NAMALWA (cell line): ENCODE measurements at regions not wholly inside any gene's neighbourhood (a gene's known extent, or its start where the extent isn't known, plus 50 kb on each side); places are given as distances from the start of the nearest gene placed in this dataset.

ENCODE experiments used
- DNase-seq: peaks from one replicate; pipeline ENCODE4 v3.0.0-alpha.2; 2015; ENCODE audit warnings: low spot score

DNA sequence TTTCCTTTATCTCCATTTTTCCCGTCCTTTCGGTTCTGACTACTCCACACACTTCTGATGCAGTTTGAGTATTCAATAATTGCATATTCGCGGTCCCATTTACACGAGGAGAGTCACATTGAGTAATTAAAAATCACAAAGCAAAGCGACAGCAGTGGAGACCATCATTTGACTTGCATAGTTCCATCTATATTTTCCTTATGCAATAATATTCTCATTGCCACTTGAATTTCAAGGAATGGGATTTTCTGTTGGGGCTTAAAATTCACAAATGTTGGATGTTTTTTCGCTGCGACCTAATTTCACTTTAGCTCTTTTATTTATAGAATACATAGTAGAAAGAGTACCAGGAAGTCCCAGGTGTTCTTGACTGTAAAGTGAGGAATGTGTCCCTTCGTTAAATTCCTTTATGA is 186.8 kb downstream of the ZEB2 start:
- no peak for DNase-seq

DNA sequence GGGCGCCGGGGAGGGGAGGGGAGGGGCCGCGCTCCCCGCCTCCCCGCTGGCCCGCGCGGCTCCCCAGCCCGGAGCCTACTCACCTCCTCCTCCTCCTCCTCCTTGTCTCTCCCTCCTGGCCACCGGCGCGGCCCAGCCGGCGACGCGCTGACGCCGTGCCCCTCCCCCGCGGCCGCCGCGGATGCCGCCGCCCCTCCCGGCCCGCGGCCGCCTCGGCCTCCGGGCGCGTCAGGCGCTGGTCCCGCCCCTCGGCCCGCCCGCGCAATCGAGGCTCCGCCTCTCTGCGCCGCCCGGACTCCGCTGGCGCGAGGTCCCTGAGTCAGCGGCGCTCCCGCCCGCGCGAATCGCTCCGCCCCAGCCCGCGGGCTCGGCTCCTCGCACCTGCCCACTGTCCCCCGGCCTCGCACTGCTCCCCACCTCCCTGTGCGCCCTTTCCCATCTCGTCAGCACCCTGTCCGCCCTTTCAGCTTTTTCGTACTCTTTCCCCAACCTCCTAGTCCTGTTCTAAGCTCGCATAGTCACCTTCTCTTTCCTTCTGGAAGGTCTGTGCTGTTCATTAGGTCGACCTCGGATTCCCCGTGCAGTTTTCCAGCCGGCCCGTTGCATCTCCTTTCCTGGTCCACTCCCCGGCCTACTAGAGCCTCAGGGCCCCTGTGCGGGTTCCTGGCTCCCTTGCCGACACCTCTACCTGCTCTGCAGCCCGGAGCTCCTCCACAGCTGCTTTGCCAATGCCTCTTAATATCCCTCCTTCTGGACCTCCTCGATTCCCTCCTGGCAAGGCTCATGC is 187.4 kb downstream of the ZEB2 start:
- peak; percentile 91 for DNase-seq

DNA sequence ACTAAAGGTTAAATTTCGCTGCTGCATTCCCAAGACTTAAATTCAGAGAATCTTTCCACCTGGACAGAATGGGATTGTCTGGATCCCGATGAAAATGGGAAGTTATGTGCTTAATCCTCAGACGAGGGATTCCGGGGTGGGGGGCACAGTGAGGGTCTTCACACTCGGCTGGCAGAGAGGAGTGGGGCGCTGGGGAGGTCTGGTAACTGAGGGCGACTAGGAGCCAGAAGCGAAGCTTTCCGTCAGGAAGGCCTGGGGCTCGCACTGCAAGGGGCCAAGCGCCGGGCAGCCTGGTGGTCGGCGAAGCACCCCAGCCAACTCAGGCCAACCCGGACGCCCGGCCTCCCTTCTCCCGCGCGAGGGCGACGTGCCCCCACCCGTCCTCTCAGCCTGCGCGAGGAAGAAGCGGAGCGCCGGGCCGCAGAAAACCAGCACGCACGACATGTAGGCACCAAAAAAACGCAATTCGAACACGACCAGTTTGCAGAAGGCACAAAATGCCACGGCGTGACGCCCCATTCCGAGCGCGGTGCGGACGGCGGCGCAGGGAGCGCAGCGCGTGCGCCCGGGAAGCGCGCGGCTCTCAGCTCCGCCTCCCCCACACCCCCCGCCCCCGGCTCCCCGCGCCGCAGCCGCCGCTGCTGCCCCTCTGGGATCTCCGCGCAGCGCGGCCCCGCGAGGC is 188.1 kb downstream of the ZEB2 start:
- DNase-seq = peak; percentile 87

DNA sequence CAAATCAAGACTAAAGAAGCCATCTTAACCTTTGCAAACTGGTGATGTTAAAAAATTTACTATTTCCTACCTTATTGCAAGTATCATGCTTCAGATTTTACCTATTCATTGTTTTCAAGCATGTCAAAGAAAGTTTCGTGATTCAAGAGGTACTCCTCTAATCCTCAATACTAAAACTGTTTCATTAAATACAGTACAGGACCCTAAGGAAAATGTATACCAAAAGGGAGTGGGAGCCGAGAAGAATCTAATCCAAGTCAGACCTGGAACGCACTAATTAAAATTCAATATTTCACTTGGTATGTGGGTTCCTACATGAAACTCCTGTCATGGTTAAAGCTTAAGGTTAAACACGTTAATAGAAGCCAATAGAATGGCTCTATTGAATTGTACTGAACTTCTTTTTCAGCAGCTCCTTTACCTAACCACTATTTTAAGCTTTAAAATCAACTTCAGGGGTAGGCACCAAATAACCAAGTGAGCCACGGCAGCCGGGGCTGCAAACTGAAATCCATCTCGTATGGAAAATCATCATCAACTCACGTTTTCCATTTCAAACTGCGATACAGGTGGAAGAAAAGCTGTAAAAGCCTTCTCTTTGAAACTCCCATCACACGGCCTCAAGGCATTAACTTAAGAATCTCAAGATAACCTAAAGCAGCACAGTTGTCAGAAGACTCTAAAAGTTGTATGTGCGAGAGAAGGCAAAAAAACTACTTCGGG is 188.8 kb downstream of the ZEB2 start:
- peak; percentile 60 for DNase-seq

- DNase-seq = no peak
Observed at GRCh38 chr2:144329472-144329871, 190.4 kb downstream of the ZEB2 start.

- no peak for DNase-seq
Observed at GRCh38 chr2:144328938-144329337, 191.0 kb downstream of the ZEB2 start.

DNA sequence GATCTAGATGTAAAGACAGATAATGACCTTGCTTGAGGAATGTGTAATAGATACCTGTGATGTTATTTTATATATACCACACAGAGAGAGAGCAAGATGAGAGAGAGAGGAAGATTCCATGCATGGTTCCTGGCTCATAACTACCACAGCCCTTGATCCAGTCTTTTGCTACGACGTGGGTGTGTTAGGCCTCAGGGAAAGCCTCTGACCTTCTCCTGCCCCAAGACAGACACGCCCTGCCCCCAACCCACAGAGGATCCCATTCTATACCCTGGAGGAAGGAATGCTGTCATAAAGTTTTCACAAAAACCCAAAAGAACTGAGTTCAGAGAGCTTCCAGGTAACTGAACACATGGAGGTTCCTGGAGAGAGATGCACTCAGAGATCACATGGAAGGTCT is 193.1 kb downstream of the ZEB2 start:
- no peak for DNase-seq

DNA sequence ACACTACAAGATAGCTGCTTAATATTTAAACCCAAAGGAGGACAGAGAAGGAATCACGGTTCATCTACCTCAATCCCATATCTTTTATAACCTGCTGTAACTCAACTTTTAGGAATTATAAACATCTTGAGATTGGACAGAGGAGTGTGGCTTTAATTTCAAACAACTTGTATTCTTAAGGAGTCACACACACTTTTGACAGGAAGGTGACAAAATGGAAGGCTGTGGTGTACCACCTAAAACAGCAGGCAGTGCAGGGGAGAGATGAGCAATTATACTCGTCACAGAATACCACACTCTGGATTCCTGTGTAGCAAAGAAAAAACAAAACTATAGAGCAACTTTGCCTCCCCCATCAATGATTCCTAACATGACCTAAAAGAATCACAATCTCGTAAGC is 194.8 kb downstream of the ZEB2 start:
- peak; percentile 37 for DNase-seq

- no peak for DNase-seq
Observed at GRCh38 chr2:144324446-144325045, 195.4 kb downstream of the ZEB2 start.

DNA sequence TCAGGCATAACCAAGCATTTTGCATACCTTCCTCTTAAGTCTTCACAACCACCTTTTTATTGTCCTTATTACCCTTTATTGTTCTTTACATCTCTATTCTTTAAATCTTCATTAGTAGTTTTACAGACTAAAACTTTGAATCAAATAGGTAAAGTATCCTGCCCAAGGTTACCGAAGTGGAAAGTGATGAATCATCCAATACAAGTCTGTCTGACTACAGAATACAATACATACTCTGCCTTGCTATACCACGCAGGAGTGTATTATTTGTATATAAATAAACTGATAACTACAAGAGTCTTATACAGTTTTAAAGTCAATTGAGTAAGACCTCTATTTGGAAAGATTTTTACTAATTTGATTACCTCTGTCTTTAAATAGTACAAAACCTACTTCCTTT is 196.0 kb downstream of the ZEB2 start:
- DNase-seq = no peak

- DNase-seq = no peak
Observed at GRCh38 chr2:144322379-144322778, 197.5 kb downstream of the ZEB2 start.

DNA sequence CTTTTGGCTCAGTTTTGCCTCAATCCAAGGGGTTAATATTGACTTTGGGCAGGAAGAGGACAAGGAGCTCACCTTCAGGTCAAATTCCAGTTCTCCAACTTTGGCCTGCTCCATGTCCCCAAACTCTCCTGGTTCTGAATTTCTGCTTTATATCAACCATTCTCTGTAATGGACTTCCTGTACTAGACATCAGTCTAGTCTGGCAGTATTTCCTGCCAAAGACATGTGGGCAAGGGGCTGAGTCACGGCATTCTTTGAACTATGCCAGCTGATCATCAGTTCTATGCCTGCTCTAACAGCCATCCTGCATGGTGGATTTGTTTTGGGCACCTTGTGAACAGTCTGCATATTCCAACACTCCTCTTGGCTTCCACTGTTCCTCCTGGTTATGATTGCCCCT is 199.4 kb downstream of the ZEB2 start:
- DNase-seq = no peak

DNA sequence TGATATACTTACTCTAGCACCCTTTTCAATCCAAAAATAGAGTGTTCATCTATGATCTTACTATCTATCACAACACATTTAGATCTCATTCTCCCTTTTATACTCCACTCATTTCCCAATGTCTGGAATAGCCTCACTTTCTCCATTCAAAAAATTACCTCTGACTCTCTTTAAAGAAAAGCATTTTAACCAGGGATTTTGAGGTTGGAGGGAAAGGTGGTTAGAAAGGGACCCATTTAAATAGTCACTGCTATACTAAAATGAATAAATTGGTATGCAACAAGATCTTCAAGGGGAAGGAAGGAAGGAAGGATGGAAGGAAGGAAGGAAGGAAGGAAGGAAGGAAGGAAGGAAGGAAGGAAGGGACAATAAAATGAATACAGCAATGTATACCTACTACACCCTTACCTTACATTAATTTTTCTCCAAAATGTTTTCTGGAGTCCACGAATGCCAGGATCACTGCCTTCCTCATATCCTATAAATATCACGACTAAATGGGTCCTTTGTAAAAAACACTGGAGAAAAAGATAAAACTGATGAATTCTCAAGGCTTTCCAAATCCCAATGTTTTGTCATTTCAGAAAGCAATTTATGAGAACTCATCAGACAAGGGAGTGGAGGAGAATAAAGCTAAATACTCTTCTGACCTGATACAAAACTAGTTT is 202.7 kb downstream of the ZEB2 start:
- DNase-seq = no peak

DNA sequence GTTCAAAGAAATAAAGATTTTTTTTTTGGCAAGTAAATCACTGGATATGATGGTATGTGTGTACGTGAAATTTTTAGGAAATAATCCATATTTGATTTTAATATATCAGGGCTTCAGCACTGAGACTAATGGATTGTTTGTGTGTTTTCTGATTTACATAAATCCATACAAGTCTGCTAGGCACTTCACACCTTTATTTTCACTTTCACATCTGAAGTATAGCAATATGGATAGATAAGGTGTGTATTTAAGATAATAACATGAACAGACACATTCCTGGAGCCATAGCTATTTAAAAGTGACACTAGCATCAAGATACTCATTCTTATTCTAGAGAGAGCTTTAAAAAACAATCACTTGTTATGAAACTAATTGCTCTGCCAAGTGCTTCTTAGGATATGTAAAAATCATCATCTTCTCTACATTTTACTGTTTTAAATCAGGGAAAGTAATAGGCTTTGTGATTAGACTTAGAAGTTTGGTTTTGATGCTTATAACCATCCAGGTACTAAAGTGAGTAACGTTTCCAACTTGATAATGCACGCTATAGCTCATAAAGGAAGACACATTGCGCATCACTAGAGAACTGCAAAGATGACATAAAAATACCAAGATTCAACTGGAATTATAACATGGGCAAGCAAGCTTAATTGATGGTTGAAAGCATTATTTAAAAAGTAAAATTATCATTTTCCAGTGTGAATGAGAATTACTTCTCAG is 208.9 kb downstream of the ZEB2 start:
- DNase-seq = no peak

- DNase-seq = no peak
Observed at GRCh38 chr2:144310484-144310883, 209.4 kb downstream of the ZEB2 start.

DNA sequence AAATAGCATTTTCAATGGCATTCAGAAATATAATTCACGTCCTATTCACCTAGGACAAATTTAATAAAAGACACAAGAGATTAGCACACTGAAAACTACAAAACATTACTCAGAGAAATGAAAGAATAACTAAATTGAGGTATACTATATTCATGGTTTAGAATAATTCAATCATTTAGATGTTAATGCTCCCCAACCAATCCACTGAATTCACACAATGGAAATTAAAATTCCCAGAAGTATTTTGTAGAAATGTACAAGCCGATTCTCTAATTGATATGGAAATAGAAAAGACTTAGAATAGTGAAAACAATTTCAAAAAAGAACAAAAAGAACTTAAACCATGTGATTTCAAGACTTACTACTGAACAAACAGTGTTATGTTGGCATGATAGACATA is 212.2 kb downstream of the ZEB2 start:
- DNase-seq = no peak

DNA sequence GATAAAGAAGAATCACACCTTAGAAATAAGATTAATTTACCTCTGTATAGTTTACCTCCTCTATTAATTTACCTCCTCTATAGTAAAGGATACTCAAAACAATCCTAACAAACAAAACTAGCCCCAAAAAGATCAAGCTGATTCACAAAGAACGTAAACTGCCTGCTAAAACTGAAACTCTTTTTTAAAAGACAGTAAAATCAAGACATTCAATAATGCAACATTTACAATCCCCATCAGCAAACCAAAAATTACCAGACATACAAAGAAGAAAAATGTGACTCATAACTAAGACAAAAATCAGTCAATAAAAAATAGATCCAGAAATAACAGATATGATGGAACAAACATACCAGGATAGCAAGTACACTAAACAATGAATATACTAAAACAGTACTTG is 215.7 kb downstream of the ZEB2 start:
- no peak for DNase-seq

GRCh38 chr2:144300632-144301031 is 219.3 kb downstream of the ZEB2 start:
- no peak for DNase-seq

DNA sequence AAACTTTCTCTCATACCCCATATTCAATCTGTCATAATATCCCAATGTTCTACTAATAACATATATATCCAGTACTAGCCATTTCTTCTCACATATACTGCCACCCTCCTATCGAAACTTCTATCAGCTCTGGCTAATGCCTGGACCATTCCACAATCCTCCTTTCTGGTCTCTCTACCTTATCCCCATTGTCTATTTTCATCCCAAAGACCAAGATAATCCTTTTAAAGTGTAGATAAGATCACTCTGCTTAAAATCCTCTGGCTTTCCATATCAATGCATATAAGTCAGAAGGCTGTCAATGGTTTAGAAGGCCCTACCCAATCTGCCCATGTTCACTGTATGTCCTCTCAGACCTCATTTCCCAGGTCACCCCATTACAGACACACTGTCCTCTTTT is 229.6 kb downstream of the ZEB2 start:
- no peak for DNase-seq

DNA sequence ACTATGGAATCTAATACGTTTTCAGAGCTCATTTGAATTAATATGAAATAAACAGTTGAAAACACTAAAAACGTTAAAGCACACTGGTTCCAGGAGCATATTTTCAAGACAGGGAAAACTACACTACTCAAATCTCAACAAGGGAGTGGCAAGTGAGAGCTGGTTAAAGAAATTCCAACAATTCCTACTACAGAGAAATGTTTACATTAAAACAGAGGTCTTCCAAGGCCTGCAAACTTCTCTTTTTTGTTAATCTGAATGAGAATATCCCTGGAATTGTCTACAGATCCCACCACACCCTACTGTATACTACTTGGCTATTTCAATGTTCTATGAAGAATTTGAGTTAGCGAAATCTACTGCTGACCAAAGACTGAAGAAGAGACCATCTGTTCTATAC is 231.5 kb downstream of the ZEB2 start:
- DNase-seq = no peak

DNA sequence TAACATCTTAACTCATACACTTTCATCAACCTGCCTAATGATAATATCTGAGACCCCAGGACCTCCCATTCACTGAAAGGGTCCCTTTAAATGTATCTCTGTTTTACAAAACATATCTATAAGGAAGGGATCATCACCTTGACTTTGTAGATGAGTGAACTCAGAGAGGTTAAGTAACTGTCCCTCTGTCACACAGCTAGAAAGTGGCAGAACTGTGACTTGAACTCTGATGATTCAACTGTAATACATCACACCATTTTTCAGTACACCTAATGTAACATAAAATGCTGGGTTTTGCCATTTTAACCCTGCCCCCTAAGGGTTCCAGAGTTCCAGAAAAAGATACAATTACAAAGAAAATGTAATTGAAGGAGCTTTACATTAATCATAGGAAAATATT is 234.6 kb downstream of the ZEB2 start:
- DNase-seq = no peak

- DNase-seq = no peak
Observed at GRCh38 chr2:144281476-144281875, 238.4 kb downstream of the ZEB2 start.
